Heart right ventricle (tissue), 16 donors: ENCODE measurements at regions not wholly inside any gene's neighbourhood (a gene's known extent, or its start where the extent isn't known, plus 50 kb on each side); places are given as distances from the start of the nearest gene placed in this dataset.
A peak's percentile ranks its signal among the peaks of the same experiment; 100 is the strongest.

Experiments used
- ATAC-seq, 8 donors: fragments of 200-7000 bp; cut with Tn5 transposase; one replicate each; pipeline ENCODE4 v1.9.1; 2020; ENCODE audit warnings: mild to moderate bottlenecking in 8 of 8, moderate library complexity in 8 of 8, moderate number of reproducible peaks in 1 of 8
- DNase-seq, 2 donors: peaks; one replicate each; pipeline ENCODE4 v3.0.0-alpha.2; 2020
- H3K27ac ChIP-seq, 10 donors: fragments of 200-600 bp; sonication (generic) in 2 of 10; one replicate each; pipeline versions ENCODE4 v1.5.0 to v1.8.0; 2020 to 2022; ENCODE audit warnings: mild to moderate bottlenecking in 3 of 10
- H3K27me3 ChIP-seq, 7 donors: fragments of 200-600 bp; one replicate each; pipeline ENCODE4 v1.8.0; 2021 to 2022; ENCODE audit warnings: mild to moderate bottlenecking in 2 of 7
- H3K36me3 ChIP-seq, 9 donors: fragments of 200-600 bp; sonication (generic) in 1 of 9; one replicate each; pipeline versions ENCODE4 v1.5.0 to v1.8.0; 2020 to 2022; ENCODE audit warnings: mild to moderate bottlenecking in 2 of 9
- H3K4me1 ChIP-seq, 9 donors: fragments of 200-600 bp; sonication (generic) in 1 of 9; one replicate each; pipeline versions ENCODE4 v1.5.0 to v1.8.0; 2020 to 2022; ENCODE audit warnings: mild to moderate bottlenecking in 4 of 9
- H3K4me3 ChIP-seq, 10 donors: fragments of 200-600 bp; sonication (generic) in 2 of 10; one replicate each; pipeline versions ENCODE4 v1.5.0 to v1.8.0; 2020 to 2022; ENCODE audit warnings: mild to moderate bottlenecking in 7 of 10, moderate library complexity in 2 of 10
- H3K9me3 ChIP-seq, 11 donors: fragments of 200-600 bp in 10 of 11; sonication (generic) in 2 of 11; one replicate each; pipeline versions ENCODE4 v1.5.0 to v1.8.0; 2013 to 2022; ENCODE audit warnings: mild to moderate bottlenecking in 2 of 11, control low read depth in 1 of 11, moderate library complexity in 1 of 11
- CTCF ChIP-seq, 9 donors: fragments of 200-600 bp; sonication (generic) in 2 of 9; IDR thresholded peaks; one replicate each; pipeline versions ENCODE4 v1.5.0 to v1.8.0; 2021 to 2022; ENCODE audit warnings: antibody characterized with exemption in 9 of 9, mild to moderate bottlenecking in 5 of 9, moderate library complexity in 1 of 9
- WGBS, 2 donors: extraction: QIAGEN DNeasy Blood & Tissue Kit; methylation state at CpG; one replicate each; pipeline ENCODE4 v1.1.7; 2013; ENCODE audit warnings: inconsistent platforms in 1 of 2; 5-methylcytosine and 5-hydroxymethylcytosine counted together
- intact Hi-C, 10 donors: fragments of 100-400 bp; cut with DNase I; formaldehyde crosslinking; loops; one replicate each; pipeline versions ENCODE4 v1.11.1 to v1.14.2; 2022
- donor health status: Arrhythmogenic right ventricular cardiomyopathy.
- donor health status: ischemic (EF 13 %, LVEDD 7.1; RV severe dilation, severe dysfunction).
- donor health status: healthy with polysubstance abuse.
- donor health status: DM: no; HTN: yes; CAD: no.
- donor health status: DM: no; HTN: no; CAD: no.
- donor health status: ischemic (EF 25% LVEDD 6.9; RV normal size, moderate dysfunction).
- donor health status: ischemic (EF 25% LVEDD 5.7; RV mildly dilated, moderate dysfunction).
- donor health status: healthy.
- donor health status: DM: yes; HTN: yes; CAD: no.
- donor health status: Ischemic cardiomyopathy.
- donor health status: ischemic (EF 35%, LVEDD 5.7; RV mildly dilated, moderate dysfunction).
- donor health status: nonischemic (EF 11% LVEDD 7.7; RV severe dilation, severe dysfunction).
- donor health status: DM: yes; HTN: yes; CAD: no.
- donor health status: PGD.
- donor health status: ischemic (EF 29% LVEDD 5.4; RV normal size, mild dysfunction).
- donor health status: nonischemic (EF 23%, LVEDD 6.1; RV moderate dilation, normal function).

- Histone ChIP-seq H3K27me3 (no peaks in the 10 kb centered on the region), H3K4me3 (no peak overlapping the region), H3K4me1 (no peaks in the 10 kb centered on the region), H3K9me3 (no peaks in the 10 kb centered on the region), H3K36me3 (no peaks in the 10 kb centered on the region), H3K27ac (no peak overlapping the region)
- DNase-seq (no peak), ATAC-seq (no peak)
- WGBS, 2 donors = 79 to 85% methylated on average over 3 of the region's 3 CpGs
- no peak for TF ChIP-seq CTCF (IDR thresholded peaks at IDR 0.05)
- intact Hi-C loops = loop anchor here in 1 of 10 donors (1.0 kb wide), 1 partner anchor 18 kb away; no protein-coding TSS in a partner anchor
These were observed 125.7 kb upstream of the FAM3C start for GRCh38 chr7:121521711-121522400.

- WGBS, 2 donors = 85 to 96% methylated on average over 1 of the region's 1 CpG
- TF ChIP-seq CTCF (IDR thresholded peaks at IDR 0.05) = no peak
- no peak for ATAC-seq
- intact Hi-C loops = loop anchor here in 1 of 10 donors (1.0 kb wide), 1 partner anchor 19 kb away; no protein-coding TSS in a partner anchor
- Histone ChIP-seq H3K9me3 (no peaks in the 10 kb centered on the region), H3K27me3 (no peaks in the 10 kb centered on the region), H3K36me3 (no peaks in the 10 kb centered on the region), H3K4me1 (no peaks in the 10 kb centered on the region), H3K4me3 (no peak overlapping the region), H3K27ac (peak overlapping the region in 2 of 10 donors; percentile 13 to 61)
- DNase-seq = no peak
These were observed 124.8 kb upstream of the FAM3C start for GRCh38 chr7:121520911-121521310.

- Histone ChIP-seq H3K27me3 (no peaks in the 10 kb centered on the region), H3K4me3 (peak overlapping the region in 1 of 10 donors; percentile 9), H3K4me1 (no peaks in the 10 kb centered on the region), H3K27ac (peak overlapping the region in 6 of 10 donors; percentile 11 to 61 (median 34)), H3K36me3 (no peaks in the 10 kb centered on the region), H3K9me3 (no peaks in the 10 kb centered on the region)
- intact Hi-C loops = no loop called here
- peak in 7 of 8 donors; percentile 83 to 99 (median 88) for ATAC-seq
- WGBS, 2 donors = 70 to 79% methylated on average over 10 of the region's 10 CpGs
- peak in 1 of 9 donors; percentile 15 for TF ChIP-seq CTCF (IDR thresholded peaks at IDR 0.05)
- DNase-seq = peak; percentile 13 to 38
These were observed 123.7 kb upstream of the FAM3C start for GRCh38 chr7:121519548-121520521.

- Histone ChIP-seq H3K9me3 (no peaks in the 10 kb centered on the region), H3K36me3 (no peaks in the 10 kb centered on the region), H3K4me1 (no peaks in the 10 kb centered on the region), H3K4me3 (no peak overlapping the region), H3K27ac (no peak overlapping the region), H3K27me3 (no peaks in the 10 kb centered on the region)
- intact Hi-C loops = no loop called here
- TF ChIP-seq CTCF (IDR thresholded peaks at IDR 0.05) = no peak
- no peak for DNase-seq
- ATAC-seq = no peak
- WGBS, 2 donors = 70 to 71% methylated on average over 2 of the region's 2 CpGs
These were observed 121.5 kb upstream of the FAM3C start for GRCh38 chr7:121517591-121517990.
